SK-N-SH (cell line): ENCODE measurements at regions not wholly inside any gene's neighbourhood (a gene's known extent, or its start where the extent isn't known, plus 50 kb on each side); places are given as distances from the start of the nearest gene placed in this dataset.
"Not testable (repeated sequence)": the region's sequence is repeated elsewhere in the genome, so short reads cannot be mapped to it uniquely, and the experiment has no call there.

Experiments
- CTCF ChIA-PET: fragments of 300-600, 350-600 bp; formaldehyde crosslinking; extraction: SDS; loops from one replicate; lab custom pipeline; 2021; lab: Yijun Ruan, JAX
- POLR2A ChIA-PET: fragments of 350-600 bp; sonication (Branson Sonifier 250); formaldehyde crosslinking; extraction: SDS; loops from one replicate; lab custom pipeline; 2020; ENCODE audit warnings: antibody characterized with exemption, inconsistent platforms; lab: Yijun Ruan, JAX
- DNase-seq: peaks from one replicate; pipeline ENCODE4 v3.0.0; 2012
- H2AFZ ChIP-seq: fragments of 200-600 bp; sonication (generic); 2 replicates; pipeline ENCODE4 v1.8.1; 2016; ENCODE audit warnings: antibody characterized with exemption, mild to moderate bottlenecking, low read depth
- H3F3A ChIP-seq: fragments of 200-600 bp; sonication (generic); replicated peaks from 2 replicates; pipeline ENCODE3; 2016; ENCODE audit warnings: antibody characterized with exemption, mild to moderate bottlenecking; ENCODE audit not compliant: insufficient read depth
- H3K27ac ChIP-seq, 2 experiments: fragments of 200-500 bp in 1 of 2; fragments of 200-600 bp in 1 of 2; sonication (Bioruptor generic) in 1 of 2; sonication (generic), shearing (Covaris generic) in 1 of 2; 2 replicates each; pipeline versions ENCODE4 v1.5.1 to v1.6.1; 2014 to 2016; ENCODE audit warnings: low read depth in 2 of 2, inconsistent platforms in 1 of 2, low read length in 1 of 2, mild to moderate bottlenecking in 1 of 2, mixed read lengths in 1 of 2
- H3K27me3 ChIP-seq: fragments of 200-600 bp; sonication (generic), shearing (Covaris generic); 2 replicates; pipeline ENCODE4 v1.6.1; 2016; ENCODE audit warnings: mixed run types; ENCODE audit not compliant: insufficient read depth
- H3K36me3 ChIP-seq, 2 experiments: fragments of 200-500 bp in 1 of 2; fragments of 200-600 bp in 1 of 2; sonication (Bioruptor generic) in 1 of 2; sonication (generic) in 1 of 2; replicated peaks in 1 of 2; 2 replicates each; pipeline versions ENCODE3 to v1.5.1; 2014 to 2016; ENCODE audit warnings: low read length in 1 of 2, mild to moderate bottlenecking in 1 of 2; ENCODE audit not compliant: insufficient read depth in 2 of 2, control insufficient read depth in 1 of 2
- H3K4me1 ChIP-seq, 2 experiments: fragments of 200-500 bp in 1 of 2; fragments of 200-600 bp in 1 of 2; sonication (Bioruptor generic) in 1 of 2; sonication (generic), shearing (Covaris generic) in 1 of 2; 2 replicates each; pipeline versions ENCODE4 v1.5.1 to v1.6.1; 2014 to 2016; ENCODE audit warnings: low read depth in 1 of 2, low read length in 1 of 2, mixed run types in 1 of 2; ENCODE audit not compliant: insufficient read depth in 2 of 2, control insufficient read depth in 1 of 2
- H3K4me2 ChIP-seq: fragments of 200-600 bp; sonication (generic), shearing (Covaris generic); 2 replicates; pipeline ENCODE4 v1.6.1; 2017; ENCODE audit warnings: mixed run types
- H3K4me3 ChIP-seq, 2 experiments: fragments of 200-500 bp in 1 of 2; fragments of 200-600 bp in 1 of 2; sonication (Bioruptor generic) in 1 of 2; sonication (generic), shearing (Covaris generic) in 1 of 2; 2 replicates each; pipeline versions ENCODE4 v1.5.1 to v1.8.1; 2014 to 2016; ENCODE audit warnings: low read depth in 2 of 2, inconsistent platforms in 1 of 2, low read length in 1 of 2, mild to moderate bottlenecking in 1 of 2, mixed read lengths in 1 of 2, moderate library complexity in 1 of 2
- H3K79me2 ChIP-seq: fragments of 200-600 bp; sonication (generic); 2 replicates; pipeline ENCODE4 v1.8.1; 2017; ENCODE audit warnings: mild to moderate bottlenecking; ENCODE audit not compliant: insufficient read depth
- H3K9ac ChIP-seq: fragments of 200-600 bp; sonication (generic); 2 replicates; pipeline ENCODE4 v1.6.1; 2017; ENCODE audit warnings: mixed run types
- H3K9me2 ChIP-seq: fragments of 200-600 bp; sonication (generic); 2 replicates; pipeline ENCODE4 v1.6.1; 2017; ENCODE audit warnings: mixed run types
- H3K9me3 ChIP-seq: fragments of 200-600 bp; sonication (generic); 2 replicates; pipeline ENCODE4 v1.6.1; 2017; ENCODE audit warnings: mixed run types, mild to moderate bottlenecking, moderate library complexity
- H4K20me1 ChIP-seq: fragments of 200-600 bp; sonication (generic); 2 replicates; pipeline ENCODE4 v1.6.1; 2017; ENCODE audit warnings: mild to moderate bottlenecking, mixed run types; ENCODE audit not compliant: insufficient read depth
- FOSL2 ChIP-seq: IDR thresholded peaks from 2 replicates; pipeline ENCODE4 v1.4.0; 2012; ENCODE audit warnings: low read depth, mild to moderate bottlenecking, moderate library complexity, borderline replicate concordance
- FOXJ3 ChIP-seq: sonication (generic); formaldehyde crosslinking; IDR thresholded peaks from 2 replicates; pipeline ENCODE4 v1.5.1; 2020; ENCODE audit warnings: mild to moderate bottlenecking, missing genetic modification reagents
- NRF1 ChIP-seq: IDR thresholded peaks from 2 replicates; pipeline ENCODE4 v1.6.1; 2012; ENCODE audit warnings: low read depth, mild to moderate bottlenecking, low read length
- WGBS: methylation state at CpG from one replicate; pipeline ENCODE4 v1.1.6; 2017; ENCODE audit warnings: low lambda C conversion rate; 5-methylcytosine and 5-hydroxymethylcytosine counted together
- TF ChIP-seq, protein P1 (sequence below): IDR thresholded peaks from 2 replicates; pipeline ENCODE4 v1.4.0; 2012; ENCODE audit warnings: low read depth
- TF ChIP-seq, protein P2 (sequence below): IDR thresholded peaks from 2 replicates; pipeline ENCODE4 v1.4.0; 2012; ENCODE audit warnings: low read depth, borderline replicate concordance

DNA sequence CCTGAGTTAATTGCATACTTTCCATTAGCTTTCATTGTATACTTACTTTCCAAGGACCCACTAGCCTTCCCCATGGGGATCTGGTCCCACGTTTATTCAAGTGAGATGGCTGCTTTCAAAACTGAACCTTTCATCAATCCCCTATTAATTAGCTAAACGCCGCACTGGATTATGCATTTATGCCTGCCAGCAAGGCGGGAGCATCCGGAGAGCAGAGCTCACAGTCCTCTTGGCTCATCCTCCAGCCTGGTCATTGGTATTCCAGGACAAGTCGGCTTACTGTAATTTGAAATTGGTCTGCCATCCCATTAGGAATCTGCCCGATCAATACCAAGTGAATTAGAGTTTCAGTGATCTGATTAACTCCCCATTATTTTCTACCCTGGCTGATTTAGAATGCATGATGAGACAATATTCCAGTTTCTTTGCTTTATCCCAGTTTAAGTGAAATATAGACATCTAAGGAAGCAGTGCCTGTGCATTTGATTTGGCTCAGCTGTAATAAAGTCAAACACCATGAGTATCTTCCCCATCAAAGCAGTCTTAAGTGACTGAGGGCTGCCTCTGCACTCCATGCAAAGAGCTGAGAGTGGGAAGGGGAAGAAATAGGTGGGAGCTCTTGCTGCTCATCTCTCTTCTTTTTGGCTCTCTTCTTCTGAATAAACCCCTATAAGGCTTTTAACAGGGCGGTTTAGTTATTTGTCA is 411.4 kb downstream of the GPAT3 start:
- CTCF ChIA-PET = no interaction called here
- Histone ChIP-seq H3F3A (no peaks in the 10 kb centered on the region), H3K9me3 (no peaks in the 10 kb centered on the region), H3K27me3 (no peaks in the 10 kb centered on the region), H3K4me1 (no peaks in the 10 kb centered on the region), H3K9ac (no peak overlapping the region), H3K9me2 (no peaks in the 10 kb centered on the region), H2AFZ (no peak overlapping the region), H3K4me2 (no peak overlapping the region), H3K27ac (no peak overlapping the region), H3K4me3 (no peak overlapping the region), H3K36me3 (no peaks in the 10 kb centered on the region), H3K79me2 (no peaks in the 10 kb centered on the region), H4K20me1 (no peaks in the 10 kb centered on the region)
- TF ChIP-seq, protein P1, sequence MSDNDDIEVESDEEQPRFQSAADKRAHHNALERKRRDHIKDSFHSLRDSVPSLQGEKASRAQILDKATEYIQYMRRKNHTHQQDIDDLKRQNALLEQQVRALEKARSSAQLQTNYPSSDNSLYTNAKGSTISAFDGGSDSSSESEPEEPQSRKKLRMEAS = no peak
- 8% methylated on average over 8 of the region's 8 CpGs for WGBS
- POLR2A ChIA-PET = no interaction called here
- DNase-seq = no peak

DNA sequence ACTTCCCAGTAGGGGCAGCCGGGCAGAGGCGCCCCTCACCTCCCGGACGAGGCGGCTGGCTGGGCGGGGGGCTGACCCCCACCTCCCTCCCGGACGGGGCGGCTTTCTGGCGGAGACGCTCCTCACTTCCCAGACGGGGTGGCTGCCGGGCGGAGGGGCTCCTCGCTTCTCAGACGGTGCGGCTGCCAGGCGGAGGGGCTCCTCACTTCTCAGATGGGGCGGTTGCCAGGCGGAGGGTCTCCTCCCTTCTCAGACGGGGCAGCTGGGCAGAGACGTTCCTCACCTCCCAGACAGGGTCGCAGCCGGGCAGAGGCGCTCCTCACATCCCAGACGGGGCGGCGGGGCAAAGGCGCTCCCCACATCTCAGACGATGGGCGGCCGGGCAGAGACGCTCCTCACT is 407.8 kb downstream of the GPAT3 start:
- H3K79me2 ChIP-seq, H3K4me1 ChIP-seq, H4K20me1 ChIP-seq, H3K27ac ChIP-seq, H3K4me3 ChIP-seq, H3K36me3 ChIP-seq, H3K27me3 ChIP-seq, POLR2A ChIA-PET, H3K4me2 ChIP-seq, H2AFZ ChIP-seq, DNase-seq, CTCF ChIA-PET, H3K9me3 ChIP-seq, H3F3A ChIP-seq, H3K9me2 ChIP-seq, H3K9ac ChIP-seq: not testable (repeated sequence)
- WGBS = no CpG with 5 or more reads among the region's 33 CpGs

DNA sequence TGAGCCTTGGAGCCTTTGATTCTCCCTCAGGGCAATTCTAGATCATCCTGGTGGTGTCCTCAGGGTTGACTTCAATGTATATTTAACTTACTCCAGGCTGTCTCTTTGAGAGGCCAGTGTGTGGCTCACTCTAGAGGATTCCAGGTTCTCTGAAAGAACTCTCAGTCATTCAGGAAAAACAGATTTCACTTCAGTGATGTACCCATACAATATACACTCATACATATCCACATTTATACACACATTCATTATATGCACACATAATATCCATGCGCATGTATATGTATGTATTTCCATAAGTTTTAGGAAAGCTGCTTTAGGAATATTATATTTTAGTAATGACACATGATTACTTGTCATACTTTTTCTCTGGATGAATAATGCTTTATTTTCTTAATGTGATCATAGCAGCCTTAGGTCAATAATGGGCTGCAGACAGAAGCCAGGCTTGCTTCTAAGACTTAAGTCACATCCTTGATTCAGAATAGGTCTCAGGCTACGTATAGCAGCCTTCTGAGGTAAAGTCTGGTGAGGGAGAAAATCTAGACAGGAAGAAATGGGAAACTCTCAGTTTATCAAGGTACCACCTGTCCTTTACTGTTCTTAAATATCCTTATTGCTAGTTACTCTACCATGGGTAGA is 397.0 kb downstream of the GPAT3 start:
- no peaks in the 10 kb centered on the region for H4K20me1 ChIP-seq
- no peaks in the 10 kb centered on the region for H3K36me3 ChIP-seq
- TF ChIP-seq FOXJ3 (CRISPR knock-in tag) = no peak
- TF ChIP-seq, protein P2, sequence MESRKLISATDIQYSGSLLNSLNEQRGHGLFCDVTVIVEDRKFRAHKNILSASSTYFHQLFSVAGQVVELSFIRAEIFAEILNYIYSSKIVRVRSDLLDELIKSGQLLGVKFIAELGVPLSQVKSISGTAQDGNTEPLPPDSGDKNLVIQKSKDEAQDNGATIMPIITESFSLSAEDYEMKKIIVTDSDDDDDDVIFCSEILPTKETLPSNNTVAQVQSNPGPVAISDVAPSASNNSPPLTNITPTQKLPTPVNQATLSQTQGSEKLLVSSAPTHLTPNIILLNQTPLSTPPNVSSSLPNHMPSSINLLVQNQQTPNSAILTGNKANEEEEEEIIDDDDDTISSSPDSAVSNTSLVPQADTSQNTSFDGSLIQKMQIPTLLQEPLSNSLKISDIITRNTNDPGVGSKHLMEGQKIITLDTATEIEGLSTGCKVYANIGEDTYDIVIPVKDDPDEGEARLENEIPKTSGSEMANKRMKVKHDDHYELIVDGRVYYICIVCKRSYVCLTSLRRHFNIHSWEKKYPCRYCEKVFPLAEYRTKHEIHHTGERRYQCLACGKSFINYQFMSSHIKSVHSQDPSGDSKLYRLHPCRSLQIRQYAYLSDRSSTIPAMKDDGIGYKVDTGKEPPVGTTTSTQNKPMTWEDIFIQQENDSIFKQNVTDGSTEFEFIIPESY = no peak
- no peak for TF ChIP-seq NRF1
- no peak for TF ChIP-seq FOSL2
- H2AFZ ChIP-seq = no peak overlapping the region
- no peaks in the 10 kb centered on the region for H3K9me3 ChIP-seq
- DNase-seq = no peak
- no peak overlapping the region for H3K27ac ChIP-seq
- no peaks in the 10 kb centered on the region for H3K4me1 ChIP-seq
- H3K9me2 ChIP-seq = no peaks in the 10 kb centered on the region
- no peak overlapping the region for H3K9ac ChIP-seq
- 50% methylated on average over 2 of the region's 2 CpGs for WGBS
- H3K4me2 ChIP-seq = no peak overlapping the region
- no peak overlapping the region for H3K4me3 ChIP-seq
- H3K79me2 ChIP-seq = no peaks in the 10 kb centered on the region
- ChIA-PET POLR2A (no interaction called here), CTCF (no interaction called here)
- no peaks in the 10 kb centered on the region for H3F3A ChIP-seq
- H3K27me3 ChIP-seq = no peaks in the 10 kb centered on the region; the same call in 1 of the 2 replicates
